ENCODE measurements at regions not wholly inside any gene's neighbourhood (a gene's known extent, or its start where the extent isn't known, plus 50 kb on each side); places are given as distances from the start of the nearest gene placed in this dataset.

- H3K4me3 ChIP-seq (ENCODE audit: low read length): no peak overlapping the region
- DNase-seq (ENCODE audit: low read depth): no peak
- no peak for TF ChIP-seq CTCF (conservative IDR thresholded peaks at IDR 0.05; ENCODE audit: low read depth, low read length)
These were observed 186.9 kb upstream of the CNTN1 start for GRCh38 chr12:40505327-40505726.

- no peak for DNase-seq (ENCODE audit: low read depth)
- no peak overlapping the region for H3K4me3 ChIP-seq (ENCODE audit: low read length)
- no peak for TF ChIP-seq CTCF (conservative IDR thresholded peaks at IDR 0.05; ENCODE audit: low read depth, low read length)
These were observed 183.8 kb upstream of the CNTN1 start for GRCh38 chr12:40508421-40508820.

- H3K4me3 ChIP-seq (ENCODE audit: low read length): no peak overlapping the region
- DNase-seq (ENCODE audit: low read depth): no peak
- TF ChIP-seq CTCF (conservative IDR thresholded peaks at IDR 0.05; ENCODE audit: low read depth, low read length): no peak
These were observed 180.9 kb upstream of the CNTN1 start for GRCh38 chr12:40511341-40511740.

GRCh38 chr12:40515041-40515816 lies 177.0 kb upstream of the CNTN1 start:
- no peak overlapping the region for H3K4me3 ChIP-seq (ENCODE audit: low read length)
- no peak for DNase-seq (ENCODE audit: low read depth)
- TF ChIP-seq CTCF (conservative IDR thresholded peaks at IDR 0.05; ENCODE audit: low read depth, low read length): no peak

- TF ChIP-seq CTCF (conservative IDR thresholded peaks at IDR 0.05; ENCODE audit: low read depth, low read length): no peak
- no peak overlapping the region for H3K4me3 ChIP-seq (ENCODE audit: low read length)
- no peak for DNase-seq (ENCODE audit: low read depth)
These were observed 169.4 kb upstream of the CNTN1 start for GRCh38 chr12:40522837-40523236.

GRCh38 chr12:40525054-40525453 lies 167.2 kb upstream of the CNTN1 start:
- no peak overlapping the region for H3K4me3 ChIP-seq (ENCODE audit: low read length)
- DNase-seq (ENCODE audit: low read depth): no peak
- no peak for TF ChIP-seq CTCF (conservative IDR thresholded peaks at IDR 0.05; ENCODE audit: low read depth, low read length)

GRCh38 chr12:40534828-40535227 lies 157.4 kb upstream of the CNTN1 start:
- no peak for TF ChIP-seq CTCF (conservative IDR thresholded peaks at IDR 0.05; ENCODE audit: low read depth, low read length)

More at GRCh38 chr12:40534828-40535227, 157.4 kb upstream of the CNTN1 start:
- DNase-seq (ENCODE audit: low read depth): no peak
- H3K4me3 ChIP-seq (ENCODE audit: low read length): no peak overlapping the region
